Mucosa of gallbladder (tissue), 1 donor: ENCODE measurements at regions not wholly inside any gene's neighbourhood (a gene's known extent, or its start where the extent isn't known, plus 50 kb on each side); places are given as distances from the start of the nearest gene placed in this dataset.
"Not testable (repeated sequence)": the region's sequence is repeated elsewhere in the genome, so short reads cannot be mapped to it uniquely, and the experiment has no call there.

Source experiments
- DNase-seq: peaks from one replicate; pipeline ENCODE4 v3.0.0-alpha.2; 2020; ENCODE audit warnings: low spot score
- donor health status: DM: no; HTN: no; CAD: no.

GRCh38 chr1:60541831-60542532, 468.4 kb upstream of the C1orf87 start:
- no peak for DNase-seq

DNA sequence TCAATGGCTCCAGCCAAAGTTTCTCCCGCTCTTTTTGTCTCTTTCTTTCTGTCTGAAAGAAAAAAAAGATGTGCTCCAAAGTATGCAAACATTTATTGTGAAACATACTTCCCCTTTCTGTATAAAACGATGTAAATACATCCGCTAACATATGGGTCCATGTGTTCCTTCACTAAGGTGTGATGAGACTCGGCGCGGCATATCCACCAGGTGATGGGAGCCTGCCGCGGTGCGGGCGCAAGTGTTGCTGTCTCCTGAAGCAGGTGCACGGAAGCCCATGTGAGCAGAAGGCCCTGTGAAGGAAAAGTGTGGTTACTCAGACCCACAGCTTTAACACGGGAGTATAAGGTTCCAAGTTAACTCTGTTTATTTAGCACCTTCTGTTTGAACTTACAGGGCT, 466.6 kb upstream of the C1orf87 start:
- DNase-seq: no peak

GRCh38 chr1:60535713-60536112, 462.1 kb upstream of the C1orf87 start:
- no peak for DNase-seq

DNA sequence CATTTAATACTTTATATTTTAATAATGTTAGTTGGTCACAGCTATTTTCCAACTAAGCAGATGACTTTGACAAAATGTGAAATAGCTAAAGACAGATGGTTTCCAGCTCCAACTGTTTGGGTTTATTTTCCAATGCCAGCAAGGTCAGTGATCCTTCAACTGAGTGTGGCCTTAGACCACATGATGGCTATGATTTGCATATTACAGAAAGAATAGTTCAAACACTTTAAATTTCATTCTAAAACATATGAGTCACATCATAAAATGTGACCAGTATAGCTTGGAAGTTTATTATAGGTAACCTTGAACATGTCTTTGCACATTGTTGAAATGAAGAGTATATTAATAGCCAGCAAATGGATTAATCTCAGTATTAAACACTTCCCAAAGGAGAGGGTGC, 454.0 kb upstream of the C1orf87 start:
- DNase-seq: no peak

DNA sequence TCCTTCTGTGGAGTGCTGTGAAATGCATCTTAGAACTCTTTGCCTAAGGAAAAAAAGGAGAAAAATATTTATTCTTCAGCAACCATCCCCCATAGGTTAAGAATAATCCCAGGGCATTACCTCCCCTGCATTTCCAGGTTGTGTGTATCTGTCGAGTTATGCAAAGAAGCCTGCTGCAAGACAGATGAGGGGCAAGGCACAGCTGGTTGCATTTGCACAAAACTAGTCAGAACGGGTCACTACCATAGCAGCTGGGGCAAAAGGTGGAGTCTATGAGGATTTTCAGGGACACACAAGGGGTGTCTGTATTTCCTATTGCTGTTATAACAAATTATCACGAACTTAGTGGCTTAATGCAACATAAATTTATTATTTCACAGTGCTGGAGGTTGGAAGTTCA, 443.4 kb upstream of the C1orf87 start:
- no peak for DNase-seq

DNA sequence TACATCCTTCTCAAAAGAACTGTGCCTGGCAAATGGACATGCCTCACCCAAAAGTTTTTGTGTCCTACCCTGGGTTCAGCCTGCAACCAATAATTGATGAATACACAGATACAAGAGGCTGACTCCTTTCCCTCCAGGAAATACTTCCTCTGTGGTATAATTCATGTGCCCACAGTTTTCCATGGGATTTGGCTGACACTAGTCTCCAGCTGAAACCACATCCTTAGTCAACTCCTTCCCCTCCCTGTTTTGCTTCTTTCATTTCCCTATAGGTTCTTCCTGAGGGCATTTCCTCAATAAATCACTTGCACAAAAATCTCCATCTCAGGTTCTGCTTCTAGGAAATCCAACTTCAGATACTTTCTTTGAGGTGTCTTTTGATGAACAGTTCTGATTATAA, 436.6 kb upstream of the C1orf87 start:
- DNase-seq: no peak

DNA sequence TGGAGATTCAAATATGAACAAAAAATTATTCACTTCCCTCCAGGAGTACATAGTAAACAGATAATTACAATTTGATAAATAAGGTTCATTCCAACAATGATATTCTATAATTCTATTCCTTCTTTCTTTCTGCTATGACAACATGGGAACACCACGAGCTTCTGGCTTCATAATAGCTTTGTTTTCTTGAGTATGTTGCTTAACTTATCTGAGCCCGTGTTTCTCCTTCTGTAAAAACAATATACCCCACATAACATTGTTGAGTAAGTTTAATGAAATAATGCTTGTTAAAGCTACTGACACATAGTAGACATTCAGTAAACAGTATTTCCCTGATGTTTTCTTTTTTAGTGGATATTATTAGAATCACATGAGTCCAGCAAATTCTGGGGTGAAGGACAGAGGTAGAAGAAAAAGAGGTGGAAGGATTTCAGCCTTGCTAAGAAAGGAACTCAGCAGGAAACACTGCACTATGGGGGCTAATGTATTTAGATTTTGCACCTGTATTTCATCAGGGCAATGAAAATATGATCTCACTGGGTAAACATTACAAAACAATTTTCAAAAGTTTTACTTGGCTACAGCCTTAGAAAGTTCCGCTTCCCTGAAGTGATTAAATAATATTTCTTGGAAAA, 430.8 kb upstream of the C1orf87 start:
- DNase-seq: no peak

GRCh38 chr1:60503266-60503925, 429.8 kb upstream of the C1orf87 start:
- DNase-seq: no peak

- no peak for DNase-seq
These were observed 428.9 kb upstream of the C1orf87 start for GRCh38 chr1:60502506-60502905.

GRCh38 chr1:60489916-60490480, 416.4 kb upstream of the C1orf87 start:
- DNase-seq: not testable (repeated sequence)

- no peak for DNase-seq
These were observed 415.3 kb upstream of the C1orf87 start for GRCh38 chr1:60488847-60489246.

DNA sequence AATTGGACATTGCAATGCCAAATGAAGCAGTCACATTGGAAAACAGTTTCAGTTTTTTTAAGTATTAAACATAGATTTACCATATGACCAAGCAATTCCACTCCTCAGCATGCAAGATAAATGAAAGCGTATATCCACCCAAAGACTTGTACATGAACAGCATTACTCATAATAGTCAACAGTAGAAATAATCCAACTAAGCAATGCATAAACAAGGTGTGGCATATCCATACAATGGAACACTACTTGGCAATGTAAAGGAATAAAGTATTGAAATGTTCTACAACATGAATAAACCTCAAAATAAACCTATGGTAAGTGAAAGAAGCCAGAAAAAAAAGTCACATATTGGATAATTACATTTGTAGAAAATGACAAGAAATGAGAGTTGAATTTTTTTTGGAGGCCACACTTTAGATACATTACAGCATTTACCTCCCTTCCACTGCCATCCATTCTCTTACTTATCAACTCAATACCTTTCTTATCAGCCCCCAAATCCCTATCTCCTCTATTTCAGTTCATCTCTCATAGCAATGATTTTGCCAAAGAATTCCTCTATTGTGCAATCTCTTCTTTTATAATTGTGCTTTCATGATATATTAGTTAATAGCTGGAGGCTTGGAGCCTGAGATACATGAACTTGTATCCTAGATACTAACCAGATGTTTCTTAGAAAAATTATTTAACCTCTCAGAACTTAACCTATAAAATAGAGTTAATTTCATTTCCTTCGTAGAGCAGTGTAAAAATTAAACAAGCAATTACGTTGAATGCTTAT, 414.2 kb upstream of the C1orf87 start:
- DNase-seq: no peak

DNA sequence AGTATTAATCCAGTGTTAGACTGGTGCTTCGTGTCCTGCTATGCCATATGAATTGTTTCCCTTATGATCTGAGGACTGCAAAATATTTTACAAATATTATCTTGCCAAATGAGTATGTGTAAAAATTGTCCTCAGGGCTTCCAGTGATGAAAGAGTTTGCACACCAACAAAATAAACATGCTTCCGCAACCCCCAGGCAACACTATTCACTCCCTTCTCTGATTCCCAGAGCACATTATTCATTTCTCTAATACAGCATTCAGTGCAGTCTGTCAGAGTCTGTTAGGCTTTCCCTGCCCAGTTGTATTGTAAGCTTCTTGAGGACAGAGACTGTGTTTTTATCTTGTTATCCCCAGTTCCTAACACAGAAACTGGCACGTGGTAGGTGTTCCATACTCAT, 409.9 kb upstream of the C1orf87 start:
- DNase-seq: no peak

GRCh38 chr1:60470246-60470645, 396.7 kb upstream of the C1orf87 start:
- no peak for DNase-seq

- DNase-seq: no peak
These were observed 390.2 kb upstream of the C1orf87 start for GRCh38 chr1:60463786-60464185.

GRCh38 chr1:60463146-60463545, 389.6 kb upstream of the C1orf87 start:
- no peak for DNase-seq

DNA sequence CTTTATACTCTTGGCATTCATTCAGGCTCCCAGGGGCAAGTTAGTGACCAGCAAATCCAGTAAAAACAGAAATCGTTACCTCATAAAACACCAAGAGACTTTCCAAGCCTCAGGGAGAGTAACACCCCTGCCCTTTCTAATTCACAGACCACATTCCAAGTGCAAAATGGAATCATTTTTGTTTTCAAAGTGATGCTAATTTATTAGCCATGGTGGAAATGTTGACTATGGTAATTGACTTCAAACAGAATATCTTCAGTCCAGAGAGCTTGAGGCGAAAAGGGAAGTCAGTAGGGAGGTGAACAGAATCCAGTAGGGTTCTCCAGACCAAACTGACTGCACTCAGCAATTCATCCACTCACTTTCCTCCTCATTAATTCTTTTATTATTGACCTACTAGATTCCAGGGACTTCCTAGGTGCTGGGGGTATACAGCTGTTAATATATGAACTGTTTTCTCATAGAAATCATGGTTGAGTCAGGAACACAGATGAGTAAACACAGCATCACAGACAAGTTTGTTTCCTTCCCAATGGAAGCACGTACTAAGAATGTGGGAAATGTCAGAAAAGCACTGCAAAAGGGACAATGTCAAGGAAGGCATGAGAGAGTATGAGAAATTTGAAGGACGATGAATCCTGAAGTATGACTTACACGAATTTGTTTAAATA, 388.5 kb upstream of the C1orf87 start:
- DNase-seq: no peak

GRCh38 chr1:60458111-60458510, 384.5 kb upstream of the C1orf87 start:
- DNase-seq: no peak

- DNase-seq: no peak
These were observed 376.3 kb upstream of the C1orf87 start for GRCh38 chr1:60449876-60450275.

GRCh38 chr1:60448850-60449249, 375.3 kb upstream of the C1orf87 start:
- no peak for DNase-seq

GRCh38 chr1:60444680-60445079, 371.1 kb upstream of the C1orf87 start:
- no peak for DNase-seq

DNA sequence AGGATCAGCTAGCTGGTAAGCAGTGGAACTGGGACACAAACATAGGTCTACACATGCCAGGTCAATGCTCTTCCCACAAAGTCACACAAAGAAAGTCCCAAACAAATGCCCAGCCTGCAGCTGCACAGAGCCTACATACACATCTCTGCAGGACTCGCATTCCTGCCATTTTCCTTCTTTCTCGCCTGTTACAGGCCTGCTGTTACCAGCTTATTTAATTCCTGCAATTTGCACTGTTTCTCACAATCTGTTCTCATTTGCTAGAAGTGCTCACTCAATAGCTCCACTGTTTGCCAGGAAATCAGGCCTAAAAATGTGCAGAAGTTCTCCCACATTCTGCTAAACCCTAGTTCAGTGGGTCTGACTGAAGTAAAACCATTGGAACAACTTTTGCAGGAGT, 362.6 kb upstream of the C1orf87 start:
- DNase-seq: no peak
